ENCODE measurements at regions not wholly inside any gene's neighbourhood (a gene's known extent, or its start where the extent isn't known, plus 50 kb on each side); places are given as distances from the start of the nearest gene placed in this dataset.

GRCh38 chr9:1320051-1320557, 269.9 kb downstream of the DMRT2 start:
- Histone ChIP-seq H3K4me3 (ENCODE audit: insufficient read length, low read depth) (no peak overlapping the region), H3K4me1 (ENCODE audit: insufficient read depth, insufficient read length) (no peaks in the 10 kb centered on the region)
- TF ChIP-seq ZNF274 (IDR thresholded peaks at IDR 0.05; ENCODE audit: low read depth, low read length): no peak
- TF ChIP-seq SUZ12 (IDR thresholded peaks at IDR 0.05; ENCODE audit: extremely low read depth, insufficient read depth, insufficient read length): no peak
- TF ChIP-seq YY1 (IDR thresholded peaks at IDR 0.05; ENCODE audit: insufficient read depth, insufficient read length): no peak

DNA sequence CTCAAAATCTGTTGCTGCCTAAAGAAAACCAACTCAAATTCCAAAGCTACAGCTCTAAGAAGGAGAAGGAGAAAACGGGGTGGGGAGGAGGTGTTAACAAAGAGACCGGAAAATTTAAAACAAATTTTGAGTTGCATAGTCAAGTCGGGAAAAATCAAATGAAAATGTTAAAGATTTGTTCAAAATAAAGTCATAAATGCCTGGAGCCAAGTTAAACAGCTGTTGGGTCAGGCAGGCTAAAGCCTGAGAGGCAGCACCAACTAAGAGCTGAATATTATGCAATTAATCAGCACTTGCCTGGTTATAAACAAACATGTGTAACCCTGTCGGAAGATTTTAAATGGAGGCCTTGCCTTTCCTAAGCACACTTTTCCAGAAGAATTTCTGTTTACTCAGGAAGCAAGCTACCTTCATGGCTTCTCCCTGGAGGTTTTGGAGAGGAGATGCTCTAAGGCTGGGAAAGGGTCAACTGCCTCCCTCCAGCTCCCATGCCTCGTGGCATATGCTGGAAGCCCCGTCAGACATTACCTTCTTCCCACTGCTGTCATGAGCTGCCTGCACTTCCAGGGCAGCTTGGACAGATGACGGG, 270.5 kb downstream of the DMRT2 start:
- Histone ChIP-seq H3K9ac (ENCODE audit: insufficient read length, low read depth) (no peak overlapping the region), H3K36me3 (ENCODE audit: insufficient read depth, insufficient read length, low read length) (no peaks in the 10 kb centered on the region), H3K4me3 (ENCODE audit: insufficient read length, low read depth) (no peak overlapping the region), H3K27me3 (ENCODE audit: insufficient read depth, insufficient read length) (no peaks in the 10 kb centered on the region), H3K4me1 (ENCODE audit: insufficient read depth, insufficient read length) (no peaks in the 10 kb centered on the region), H3K9me3 (ENCODE audit: insufficient read depth, low read length) (no peaks in the 10 kb centered on the region)
- DNase-seq (ENCODE audit: low read depth, low spot score): no peak
- TF ChIP-seq SUZ12 (IDR thresholded peaks at IDR 0.05; ENCODE audit: extremely low read depth, insufficient read depth, insufficient read length) (no peak), YY1 (IDR thresholded peaks at IDR 0.05; ENCODE audit: insufficient read depth, insufficient read length) (no peak)

More at GRCh38 chr9:1320051-1320557, 269.9 kb downstream of the DMRT2 start:
- H3K36me3 ChIP-seq (ENCODE audit: insufficient read depth, insufficient read length, low read length): no peaks in the 10 kb centered on the region
- no peak overlapping the region for H3K9ac ChIP-seq (ENCODE audit: insufficient read length, low read depth)
- H3K27me3 ChIP-seq (ENCODE audit: insufficient read depth, insufficient read length): no peaks in the 10 kb centered on the region
- no peaks in the 10 kb centered on the region for H3K9me3 ChIP-seq (ENCODE audit: insufficient read depth, low read length)
- no peak for DNase-seq (ENCODE audit: low read depth, low spot score)

- no peak overlapping the region for H3K4me3 ChIP-seq (ENCODE audit: insufficient read length, low read depth)
- no peak overlapping the region for H3K9ac ChIP-seq (ENCODE audit: insufficient read length, low read depth)
- no peaks in the 10 kb centered on the region for H3K4me1 ChIP-seq (ENCODE audit: insufficient read depth, insufficient read length)
- no peaks in the 10 kb centered on the region for H3K27me3 ChIP-seq (ENCODE audit: insufficient read depth, insufficient read length)
- no peaks in the 10 kb centered on the region for H3K9me3 ChIP-seq (ENCODE audit: insufficient read depth, low read length)
- DNase-seq (ENCODE audit: low read depth, low spot score): no peak
- no peak for TF ChIP-seq YY1 (IDR thresholded peaks at IDR 0.05; ENCODE audit: insufficient read depth, insufficient read length)
- H3K36me3 ChIP-seq (ENCODE audit: insufficient read depth, insufficient read length, low read length): no peaks in the 10 kb centered on the region
These were observed 277.3 kb downstream of the DMRT2 start for GRCh38 chr9:1327467-1327866.

DNA sequence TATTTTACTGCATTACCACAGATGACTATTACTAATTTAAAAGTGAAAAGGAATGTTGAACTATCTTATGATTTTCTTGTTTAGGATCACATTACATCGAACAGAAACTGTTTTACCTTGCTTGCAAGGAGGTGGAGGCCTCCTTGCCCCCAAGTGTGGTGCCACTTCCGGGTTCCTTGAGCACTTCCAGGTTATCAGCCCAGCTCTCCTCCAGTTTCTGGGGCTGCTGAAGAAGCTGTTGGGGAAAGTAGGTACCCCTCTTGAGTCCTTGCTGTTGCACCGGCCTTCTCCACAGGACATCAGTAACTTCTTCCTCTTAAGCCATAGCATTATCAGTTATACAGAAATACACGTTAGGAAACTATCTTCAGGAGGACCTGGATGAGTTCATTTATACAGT, 278.2 kb downstream of the DMRT2 start:
- Histone ChIP-seq H3K9me3 (ENCODE audit: insufficient read depth, low read length) (no peaks in the 10 kb centered on the region), H3K4me1 (ENCODE audit: insufficient read depth, insufficient read length) (no peaks in the 10 kb centered on the region), H3K4me3 (ENCODE audit: insufficient read length, low read depth) (no peak overlapping the region), H3K27me3 (ENCODE audit: insufficient read depth, insufficient read length) (no peaks in the 10 kb centered on the region), H3K36me3 (ENCODE audit: insufficient read depth, insufficient read length, low read length) (no peaks in the 10 kb centered on the region), H3K9ac (ENCODE audit: insufficient read length, low read depth) (no peak overlapping the region)
- no peak for DNase-seq (ENCODE audit: low read depth, low spot score)
- TF ChIP-seq ZNF274 (IDR thresholded peaks at IDR 0.05; ENCODE audit: low read depth, low read length) (no peak), SUZ12 (IDR thresholded peaks at IDR 0.05; ENCODE audit: extremely low read depth, insufficient read depth, insufficient read length) (no peak), YY1 (IDR thresholded peaks at IDR 0.05; ENCODE audit: insufficient read depth, insufficient read length) (no peak)

DNA sequence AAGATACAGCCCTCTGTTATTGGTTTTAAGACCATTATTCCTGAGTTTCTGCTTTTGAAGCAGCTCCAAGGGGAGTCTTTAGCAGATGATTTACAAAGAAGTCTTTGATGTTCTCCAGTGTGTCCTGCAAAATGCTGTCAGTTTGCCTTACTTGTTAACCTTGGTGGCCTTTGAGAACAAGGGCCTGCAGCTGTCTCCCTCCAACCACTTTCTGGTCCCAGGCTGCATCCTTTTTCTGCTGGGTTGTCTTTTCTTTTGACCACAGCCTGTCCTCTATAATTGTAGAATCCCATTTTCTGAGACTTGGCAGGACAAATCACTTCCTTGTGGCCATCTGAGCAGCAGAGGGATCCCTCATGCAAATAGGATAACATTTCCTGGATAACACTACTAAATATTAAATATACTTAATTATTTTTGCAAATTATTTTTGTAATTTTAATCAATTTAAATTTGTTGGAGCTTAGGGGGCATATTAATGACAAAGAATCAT, 281.4 kb downstream of the DMRT2 start:
- TF ChIP-seq SUZ12 (IDR thresholded peaks at IDR 0.05; ENCODE audit: extremely low read depth, insufficient read depth, insufficient read length): no peak
- TF ChIP-seq ZNF274 (IDR thresholded peaks at IDR 0.05; ENCODE audit: low read depth, low read length): no peak
- no peak for TF ChIP-seq YY1 (IDR thresholded peaks at IDR 0.05; ENCODE audit: insufficient read depth, insufficient read length)
- no peak for DNase-seq (ENCODE audit: low read depth, low spot score)
- Histone ChIP-seq H3K9me3 (ENCODE audit: insufficient read depth, low read length) (no peaks in the 10 kb centered on the region), H3K9ac (ENCODE audit: insufficient read length, low read depth) (no peak overlapping the region), H3K4me3 (ENCODE audit: insufficient read length, low read depth) (no peak overlapping the region), H3K36me3 (ENCODE audit: insufficient read depth, insufficient read length, low read length) (no peaks in the 10 kb centered on the region), H3K4me1 (ENCODE audit: insufficient read depth, insufficient read length) (no peaks in the 10 kb centered on the region), H3K27me3 (ENCODE audit: insufficient read depth, insufficient read length) (no peaks in the 10 kb centered on the region)

GRCh38 chr9:1332156-1332555, 282.0 kb downstream of the DMRT2 start:
- DNase-seq (ENCODE audit: low read depth, low spot score): no peak
- Histone ChIP-seq H3K27me3 (ENCODE audit: insufficient read depth, insufficient read length) (no peaks in the 10 kb centered on the region), H3K4me3 (ENCODE audit: insufficient read length, low read depth) (no peak overlapping the region), H3K36me3 (ENCODE audit: insufficient read depth, insufficient read length, low read length) (no peaks in the 10 kb centered on the region), H3K9ac (ENCODE audit: insufficient read length, low read depth) (no peak overlapping the region), H3K4me1 (ENCODE audit: insufficient read depth, insufficient read length) (no peaks in the 10 kb centered on the region), H3K9me3 (ENCODE audit: insufficient read depth, low read length) (no peaks in the 10 kb centered on the region)
- no peak for TF ChIP-seq SUZ12 (IDR thresholded peaks at IDR 0.05; ENCODE audit: extremely low read depth, insufficient read depth, insufficient read length)
- no peak for TF ChIP-seq YY1 (IDR thresholded peaks at IDR 0.05; ENCODE audit: insufficient read depth, insufficient read length)
- TF ChIP-seq ZNF274 (IDR thresholded peaks at IDR 0.05; ENCODE audit: low read depth, low read length): no peak

DNA sequence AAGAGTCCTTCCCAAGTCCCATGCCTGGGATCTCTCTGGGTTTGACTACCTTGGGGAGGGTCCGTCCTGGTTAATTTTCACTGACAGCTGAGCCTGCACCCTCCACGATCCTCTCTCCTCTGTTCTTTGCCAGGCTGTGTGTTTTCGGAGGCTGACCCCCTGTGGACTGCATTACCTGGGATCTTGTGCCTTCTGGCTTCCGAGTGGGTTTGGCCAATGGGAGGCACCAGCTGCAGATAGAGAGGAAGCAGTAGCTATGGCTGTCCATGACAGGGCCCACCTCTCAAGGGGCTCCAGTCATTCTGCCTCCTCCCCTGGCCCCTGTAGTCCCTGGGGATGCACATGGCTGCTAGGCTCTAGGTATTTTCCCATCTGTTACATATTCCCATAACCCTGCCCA, 285.0 kb downstream of the DMRT2 start:
- no peak for DNase-seq (ENCODE audit: low read depth, low spot score)

More for the DNA sequence above, 285.0 kb downstream of the DMRT2 start:
- H3K36me3 ChIP-seq (ENCODE audit: insufficient read depth, insufficient read length, low read length): no peaks in the 10 kb centered on the region
- no peaks in the 10 kb centered on the region for H3K4me1 ChIP-seq (ENCODE audit: insufficient read depth, insufficient read length)
- H3K9ac ChIP-seq (ENCODE audit: insufficient read length, low read depth): no peak overlapping the region
- no peak for TF ChIP-seq YY1 (IDR thresholded peaks at IDR 0.05; ENCODE audit: insufficient read depth, insufficient read length)
- H3K4me3 ChIP-seq (ENCODE audit: insufficient read length, low read depth): no peak overlapping the region
- H3K27me3 ChIP-seq (ENCODE audit: insufficient read depth, insufficient read length): no peaks in the 10 kb centered on the region
- no peaks in the 10 kb centered on the region; the same call in 1 of the 2 replicates for H3K9me3 ChIP-seq (ENCODE audit: insufficient read depth, low read length)

Data from NT2/D1 (cell line).